HCT116 (cell line): ENCODE measurements at regions not wholly inside any gene's neighbourhood (a gene's known extent, or its start where the extent isn't known, plus 50 kb on each side); places are given as distances from the start of the nearest gene placed in this dataset.

Experiments used
- ATAC-seq: fragments of 200-7000 bp; cut with Tn5 transposase; 2 replicates; pipeline ENCODE4 v1.9.1; 2020; ENCODE audit warnings: mild to moderate bottlenecking, moderate library complexity
- BruUV-seq: library from RNA; stranded (reverse); fragments of 400-500 nt; replicated peaks from 2 replicates; lab custom pipeline; 2021; lab: Mats Ljungman, UMichigan
- CTCF ChIA-PET: fragments of 300-600 bp; sonication (Branson Sonifier 250); formaldehyde crosslinking; loops from one replicate; lab custom pipeline; 2021; ENCODE audit warnings: antibody characterized with exemption; lab: Charles Lee
- POLR2A ChIA-PET: fragments of 300-600, 350-600 bp; sonication (Branson Sonifier 250); formaldehyde crosslinking; loops from one replicate; lab custom pipeline; 2021; ENCODE audit warnings: antibody characterized with exemption; lab: Charles Lee
- RAD21 ChIA-PET, 2 experiments: fragments of 300-600 bp; sonication (Branson Sonifier 250); formaldehyde crosslinking; loops; one replicate each; lab custom pipeline; 2023; ENCODE audit warnings: low total read pairs in 2 of 2; ENCODE audit not compliant: uncharacterized antibody in 2 of 2, unreplicated experiment in 2 of 2, low non-redundant PET in 1 of 2; lab: Charles Lee
- DNase-seq: peaks from one replicate; pipeline ENCODE4 v3.0.0-alpha.2; 2010; ENCODE audit warnings: low read depth, low spot score
- H2AFZ ChIP-seq: fragments of 200-600 bp; shearing (Covaris generic), sonication (generic); 2 replicates; pipeline ENCODE4 v1.6.1; 2017; ENCODE audit warnings: low read depth, mixed run types, mixed read lengths, antibody characterized with exemption, low read length; ENCODE audit not compliant: poor library complexity, severe bottlenecking
- H3K27ac ChIP-seq: 2 replicates; pipeline ENCODE4 v1.5.1; 2012; ENCODE audit warnings: low read depth, low read length
- H3K27me3 ChIP-seq: fragments of 200-600 bp; sonication (generic); 2 replicates; pipeline ENCODE4 v1.6.1; 2016; ENCODE audit warnings: mixed run types, low read length, mixed read lengths; ENCODE audit not compliant: insufficient read depth
- H3K36me3 ChIP-seq, 2 experiments: fragments of 200-500 bp in 1 of 2; fragments of 200-600 bp in 1 of 2; sonication (Bioruptor generic) in 1 of 2; sonication (generic) in 1 of 2; 2 replicates each; pipeline versions ENCODE4 v1.5.1 to v1.6.1; 2014 to 2016; ENCODE audit warnings: low read length in 2 of 2, inconsistent platforms in 1 of 2, mixed read lengths in 1 of 2, mixed run types in 1 of 2; ENCODE audit not compliant: insufficient read depth in 2 of 2, control insufficient read depth in 1 of 2
- H3K4me1 ChIP-seq, 2 experiments: fragments of 200-600 bp in 1 of 2; sonication (generic) in 1 of 2; 2 replicates each; pipeline versions ENCODE4 v1.5.1 to v1.6.1; 2012 to 2017; ENCODE audit warnings: low read length in 2 of 2, inconsistent platforms in 1 of 2, mild to moderate bottlenecking in 1 of 2, mixed read lengths in 1 of 2, mixed run types in 1 of 2, moderate library complexity in 1 of 2; ENCODE audit not compliant: insufficient read depth in 2 of 2, control insufficient read depth in 1 of 2
- H3K4me2 ChIP-seq: fragments of 200-600 bp; sonication (generic); 2 replicates; pipeline ENCODE4 v1.6.1; 2017; ENCODE audit warnings: mixed run types, low read length, mixed read lengths
- H3K4me3 ChIP-seq, 2 experiments: fragments of 200-600 bp in 1 of 2; sonication (generic) in 1 of 2; replicated peaks in 1 of 2; 2 replicates each; pipeline ENCODE4 v1.5.1; 2011 to 2016; ENCODE audit warnings: low read length in 2 of 2, control low read depth in 1 of 2, low read depth in 1 of 2, mild to moderate bottlenecking in 1 of 2, mixed read lengths in 1 of 2, mixed run types in 1 of 2
- H3K79me2 ChIP-seq: fragments of 200-600 bp; sonication (generic); 2 replicates; pipeline ENCODE4 v1.6.1; 2017; ENCODE audit warnings: mild to moderate bottlenecking, mixed run types, low read length, moderate library complexity, mixed read lengths; ENCODE audit not compliant: insufficient read depth
- H3K9ac ChIP-seq: fragments of 200-600 bp; sonication (generic); 2 replicates; pipeline ENCODE4 v1.6.1; 2016; ENCODE audit warnings: low read length, mixed read lengths
- H3K9me2 ChIP-seq: fragments of 200-600 bp; sonication (generic), shearing (Covaris generic); 2 replicates; pipeline ENCODE4 v1.6.1; 2017; ENCODE audit warnings: mixed run types, mild to moderate bottlenecking, moderate library complexity; ENCODE audit not compliant: insufficient read depth
- H3K9me3 ChIP-seq, 2 experiments: fragments of 200-500 bp in 1 of 2; fragments of 200-600 bp in 1 of 2; sonication (Bioruptor generic) in 1 of 2; sonication (generic) in 1 of 2; 2 replicates each; pipeline ENCODE4 v1.6.1; 2014 to 2017; ENCODE audit warnings: low read length in 2 of 2, mixed read lengths in 2 of 2, inconsistent platforms in 1 of 2, low read depth in 1 of 2, mild to moderate bottlenecking in 1 of 2, mixed run types in 1 of 2, moderate library complexity in 1 of 2; ENCODE audit not compliant: control insufficient read depth in 1 of 2, insufficient read depth in 1 of 2
- H4K20me1 ChIP-seq: fragments of 200-600 bp; sonication (generic), shearing (Covaris generic); 2 replicates; pipeline ENCODE4 v1.6.1; 2017; ENCODE audit warnings: mixed run types, mild to moderate bottlenecking, moderate library complexity; ENCODE audit not compliant: insufficient read depth
- CBX3 ChIP-seq: IDR thresholded peaks from 2 replicates; pipeline ENCODE4 v1.6.1; 2012; ENCODE audit warnings: low read depth
- CEBPB ChIP-seq: IDR thresholded peaks from 2 replicates; pipeline ENCODE4 v1.6.1; 2012; ENCODE audit warnings: low read depth
- EGR1 ChIP-seq: IDR thresholded peaks from 2 replicates; pipeline ENCODE4 v1.6.1; 2012; ENCODE audit warnings: low read depth
- EZH2 ChIP-seq: fragments of 200-600 bp; sonication (generic); IDR thresholded peaks from 2 replicates; pipeline ENCODE4 v1.6.1; 2017; ENCODE audit warnings: antibody characterized with exemption, mixed run types
- EZH2phosphoT487 ChIP-seq: fragments of 200-600 bp; IDR thresholded peaks from 2 replicates; pipeline ENCODE4 v1.6.1; 2018; ENCODE audit warnings: antibody characterized with exemption, borderline replicate concordance
- FOSL1 ChIP-seq: IDR thresholded peaks from 2 replicates; pipeline ENCODE4 v1.6.1; 2012; ENCODE audit warnings: low read depth
- SIN3A ChIP-seq: IDR thresholded peaks from 2 replicates; pipeline ENCODE4 v1.6.1; 2012; ENCODE audit warnings: low read depth
- SP1 ChIP-seq: IDR thresholded peaks from 2 replicates; pipeline ENCODE4 v1.6.1; 2012; ENCODE audit warnings: low read depth
- SRF ChIP-seq: IDR thresholded peaks from 2 replicates; pipeline ENCODE4 v1.6.1; 2012; ENCODE audit warnings: low read depth
- TCF7L2 ChIP-seq: IDR thresholded peaks from 2 replicates; pipeline ENCODE4 v1.7.0; 2011; ENCODE audit warnings: borderline replicate concordance, inconsistent platforms; ENCODE audit not compliant: insufficient read depth, insufficient read length; ENCODE audit errors: extremely low read depth
- YY1 ChIP-seq: IDR thresholded peaks from 2 replicates; pipeline ENCODE4 v1.6.1; 2011; ENCODE audit warnings: low read length, low read depth, moderate library complexity, mild to moderate bottlenecking; ENCODE audit not compliant: insufficient replicate concordance; ENCODE audit errors: extremely low read depth
- ZFX ChIP-seq: fragments of 450-650 bp; IDR thresholded peaks from 2 replicates; pipeline ENCODE4 v1.6.1; 2017
- ZNF274 ChIP-seq: fragments of 200-500 bp; sonication (Bioruptor generic); IDR thresholded peaks from 2 replicates; pipeline ENCODE4 v1.6.1; 2014; ENCODE audit warnings: mild to moderate bottlenecking, low read depth, low read length, inconsistent platforms
- intact Hi-C: fragments of 100-400 bp; cut with micrococcal nuclease; formaldehyde crosslinking; loops from 2 replicates; pipeline ENCODE4 v1.10.0; 2022
- TF ChIP-seq, protein P1 (sequence below): IDR thresholded peaks from 2 replicates; pipeline ENCODE4 v1.6.1; 2012
- TF ChIP-seq, protein P2 (sequence below): IDR thresholded peaks from 2 replicates; pipeline ENCODE4 v1.6.1; 2012; ENCODE audit warnings: low read depth

DNA sequence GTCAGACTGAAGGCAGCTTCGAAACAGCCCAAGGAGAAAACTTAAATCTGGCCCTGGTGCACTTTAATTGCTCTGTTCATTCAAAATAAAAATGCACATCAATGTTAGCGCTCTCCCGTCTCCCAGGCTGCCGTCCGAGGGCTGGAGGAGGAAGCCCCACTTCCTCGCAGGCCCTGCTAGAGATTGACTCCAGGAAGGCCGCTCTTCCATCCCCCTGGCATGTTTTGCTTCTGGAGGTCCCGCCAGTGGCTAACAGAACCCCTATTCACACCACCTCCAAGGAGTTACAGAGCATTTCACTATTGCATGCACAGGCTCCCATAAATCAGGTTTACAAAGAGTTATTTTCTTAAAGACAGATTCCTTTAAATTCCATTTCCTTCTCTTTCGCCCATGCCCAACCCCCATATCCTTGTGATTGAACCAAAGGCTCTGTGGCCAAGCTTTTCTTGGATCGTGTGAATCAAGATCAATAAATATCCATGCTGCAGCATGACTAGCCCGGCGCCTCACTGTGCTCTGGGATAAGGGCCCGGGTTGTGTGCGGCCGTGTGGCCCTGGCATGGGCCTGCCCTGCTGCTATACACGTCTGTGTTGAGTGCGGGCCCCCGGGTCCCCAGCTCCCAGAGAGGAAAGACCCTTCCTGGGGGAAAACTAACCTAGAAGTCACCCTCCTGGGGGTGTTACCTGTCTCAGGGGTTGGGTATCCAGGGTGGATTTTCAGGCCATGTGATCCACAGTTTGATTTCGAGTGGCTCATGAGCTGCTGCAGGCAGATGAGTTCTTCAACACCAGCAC lies 118.7 kb upstream of the GDF10 start:
- TF ChIP-seq, protein P1, sequence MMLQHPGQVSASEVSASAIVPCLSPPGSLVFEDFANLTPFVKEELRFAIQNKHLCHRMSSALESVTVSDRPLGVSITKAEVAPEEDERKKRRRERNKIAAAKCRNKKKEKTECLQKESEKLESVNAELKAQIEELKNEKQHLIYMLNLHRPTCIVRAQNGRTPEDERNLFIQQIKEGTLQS = no peak
- no peak for TF ChIP-seq EGR1
- TF ChIP-seq TCF7L2 = no peak
- no peak for TF ChIP-seq CBX3
- TF ChIP-seq, all 23 proteins: peak for 0
- Histone ChIP-seq H3K79me2 (no peaks in the 10 kb centered on the region), H3K36me3 (no peaks in the 10 kb centered on the region), H3K27ac (no peak overlapping the region), H3K9me3 (no peaks in the 10 kb centered on the region), H3K27me3 (no peaks in the 10 kb centered on the region), H3K4me2 (no peak overlapping the region), H3K4me3 (no peak overlapping the region), H3K9ac (no peak overlapping the region), H4K20me1 (no peaks in the 10 kb centered on the region), H2AFZ (no peak overlapping the region), H3K4me1 (no peaks in the 10 kb centered on the region), H3K9me2 (no peaks in the 10 kb centered on the region)
- ChIA-PET RAD21 (no interaction called here), CTCF (interaction anchor here (1.5 kb wide), 1 partner anchor 134 kb away, joined by 4 read pairs; no protein-coding TSS in a partner anchor), POLR2A (no interaction called here)
- intact Hi-C loops = no loop called here
- DNase-seq (no peak), ATAC-seq (no peak)
- BruUV-seq = no TSS peak

DNA sequence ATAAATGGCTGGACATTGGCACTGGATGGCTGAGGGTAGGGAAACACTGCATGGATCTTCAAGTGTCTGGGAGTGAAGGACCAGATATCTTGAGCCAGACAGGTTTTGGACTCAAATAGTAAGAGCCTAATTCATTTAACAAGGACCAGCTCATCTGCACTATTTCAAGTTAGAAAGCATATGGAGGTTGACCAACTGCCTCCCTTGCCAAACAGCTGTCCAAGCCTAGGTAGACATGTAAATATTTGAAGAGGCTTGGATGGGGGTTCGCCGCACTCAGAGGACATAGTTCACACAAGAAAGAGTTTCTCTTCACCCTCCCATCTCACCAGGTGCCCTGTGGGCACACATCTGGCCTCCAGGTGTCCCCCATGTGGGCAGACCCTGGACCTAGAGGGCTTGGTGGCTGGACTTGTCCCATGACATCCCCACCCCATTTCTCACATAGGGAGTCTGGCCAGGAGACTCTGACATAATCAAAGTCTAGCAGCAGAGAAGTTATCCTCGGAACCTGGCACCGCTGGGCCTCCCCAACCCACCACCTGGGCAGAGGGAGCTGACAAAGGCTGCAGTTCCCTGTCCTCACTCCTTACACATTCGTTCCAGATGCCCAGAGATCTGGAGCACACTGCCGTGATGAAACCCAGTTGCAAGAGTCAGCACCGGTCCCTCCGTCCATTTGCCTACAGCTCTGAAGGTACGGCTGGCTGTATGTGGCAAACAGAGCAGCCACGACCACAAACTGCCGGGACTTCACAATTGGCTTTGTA lies 116.9 kb upstream of the GDF10 start:
- H3K27ac ChIP-seq = no peak overlapping the region
- H3K79me2 ChIP-seq = no peaks in the 10 kb centered on the region
- no peaks in the 10 kb centered on the region for H3K27me3 ChIP-seq
- no peak for DNase-seq
- no peaks in the 10 kb centered on the region for H4K20me1 ChIP-seq
- no peaks in the 10 kb centered on the region for H3K4me1 ChIP-seq
- CTCF ChIA-PET = interaction anchor here (1.5 kb wide), 1 partner anchor 136 kb away, joined by 4 read pairs; no protein-coding TSS in a partner anchor
- POLR2A ChIA-PET = no interaction called here
- no peak overlapping the region for H3K9ac ChIP-seq
- ATAC-seq = no peak
- BruUV-seq = no TSS peak
- H3K4me2 ChIP-seq = no peak overlapping the region
- H3K36me3 ChIP-seq = no peaks in the 10 kb centered on the region
- RAD21 ChIA-PET = no interaction called here
- H3K4me3 ChIP-seq = no peak overlapping the region
- intact Hi-C loops = no loop called here
- H2AFZ ChIP-seq = no peak overlapping the region
- no peaks in the 10 kb centered on the region for H3K9me2 ChIP-seq
- no peaks in the 10 kb centered on the region for H3K9me3 ChIP-seq
- TF ChIP-seq EZH2phosphoT487 (no peak), SRF (no peak), ZFX (no peak), ZNF274 (no peak), EZH2 (no peak), TCF7L2 (no peak), FOSL1 (no peak), CBX3 (no peak), SIN3A (no peak), CEBPB (no peak), YY1 (no peak), SP1 (no peak)
- TF ChIP-seq, protein P2, sequence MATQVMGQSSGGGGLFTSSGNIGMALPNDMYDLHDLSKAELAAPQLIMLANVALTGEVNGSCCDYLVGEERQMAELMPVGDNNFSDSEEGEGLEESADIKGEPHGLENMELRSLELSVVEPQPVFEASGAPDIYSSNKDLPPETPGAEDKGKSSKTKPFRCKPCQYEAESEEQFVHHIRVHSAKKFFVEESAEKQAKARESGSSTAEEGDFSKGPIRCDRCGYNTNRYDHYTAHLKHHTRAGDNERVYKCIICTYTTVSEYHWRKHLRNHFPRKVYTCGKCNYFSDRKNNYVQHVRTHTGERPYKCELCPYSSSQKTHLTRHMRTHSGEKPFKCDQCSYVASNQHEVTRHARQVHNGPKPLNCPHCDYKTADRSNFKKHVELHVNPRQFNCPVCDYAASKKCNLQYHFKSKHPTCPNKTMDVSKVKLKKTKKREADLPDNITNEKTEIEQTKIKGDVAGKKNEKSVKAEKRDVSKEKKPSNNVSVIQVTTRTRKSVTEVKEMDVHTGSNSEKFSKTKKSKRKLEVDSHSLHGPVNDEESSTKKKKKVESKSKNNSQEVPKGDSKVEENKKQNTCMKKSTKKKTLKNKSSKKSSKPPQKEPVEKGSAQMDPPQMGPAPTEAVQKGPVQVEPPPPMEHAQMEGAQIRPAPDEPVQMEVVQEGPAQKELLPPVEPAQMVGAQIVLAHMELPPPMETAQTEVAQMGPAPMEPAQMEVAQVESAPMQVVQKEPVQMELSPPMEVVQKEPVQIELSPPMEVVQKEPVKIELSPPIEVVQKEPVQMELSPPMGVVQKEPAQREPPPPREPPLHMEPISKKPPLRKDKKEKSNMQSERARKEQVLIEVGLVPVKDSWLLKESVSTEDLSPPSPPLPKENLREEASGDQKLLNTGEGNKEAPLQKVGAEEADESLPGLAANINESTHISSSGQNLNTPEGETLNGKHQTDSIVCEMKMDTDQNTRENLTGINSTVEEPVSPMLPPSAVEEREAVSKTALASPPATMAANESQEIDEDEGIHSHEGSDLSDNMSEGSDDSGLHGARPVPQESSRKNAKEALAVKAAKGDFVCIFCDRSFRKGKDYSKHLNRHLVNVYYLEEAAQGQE = no peak
- TF ChIP-seq, protein P1 = no peak
